Glomerular visceral epithelial cell (primary cell): ENCODE measurements at regions not wholly inside any gene's neighbourhood (a gene's known extent, or its start where the extent isn't known, plus 50 kb on each side); places are given as distances from the start of the nearest gene placed in this dataset.

ENCODE experiments used
- DNase-seq: peaks from one replicate; pipeline ENCODE4 v3.0.0-alpha.2; 2016; ENCODE audit errors: extremely low spot score

- DNase-seq: no peak
Measured at GRCh38 chr2:190783513-190784263, 96.9 kb upstream of the GLS start.

DNA sequence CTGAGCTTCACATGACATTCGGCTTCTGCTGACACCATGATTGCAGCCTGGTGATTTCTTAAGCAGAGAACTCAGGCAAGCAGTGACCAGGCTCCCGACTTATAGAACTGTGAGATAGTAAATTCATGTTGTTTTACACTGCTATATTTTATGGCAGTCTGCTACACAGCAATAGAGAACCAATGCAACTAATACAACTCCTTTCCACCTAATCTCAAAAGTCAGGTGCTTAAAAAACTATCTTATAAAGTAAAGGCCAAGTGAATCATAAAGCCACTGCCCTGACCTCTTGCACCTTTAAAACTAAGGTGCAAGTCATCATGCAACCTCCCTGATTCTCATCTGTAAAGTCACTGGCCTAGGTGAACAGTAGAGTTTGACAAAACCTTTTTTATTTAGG lies 95.3 kb upstream of the GLS start:
- no peak for DNase-seq

GRCh38 chr2:190786404-190787166 lies 94.0 kb upstream of the GLS start:
- DNase-seq: no peak

- DNase-seq: no peak
Measured at GRCh38 chr2:190787743-190788235, 92.8 kb upstream of the GLS start.

DNA sequence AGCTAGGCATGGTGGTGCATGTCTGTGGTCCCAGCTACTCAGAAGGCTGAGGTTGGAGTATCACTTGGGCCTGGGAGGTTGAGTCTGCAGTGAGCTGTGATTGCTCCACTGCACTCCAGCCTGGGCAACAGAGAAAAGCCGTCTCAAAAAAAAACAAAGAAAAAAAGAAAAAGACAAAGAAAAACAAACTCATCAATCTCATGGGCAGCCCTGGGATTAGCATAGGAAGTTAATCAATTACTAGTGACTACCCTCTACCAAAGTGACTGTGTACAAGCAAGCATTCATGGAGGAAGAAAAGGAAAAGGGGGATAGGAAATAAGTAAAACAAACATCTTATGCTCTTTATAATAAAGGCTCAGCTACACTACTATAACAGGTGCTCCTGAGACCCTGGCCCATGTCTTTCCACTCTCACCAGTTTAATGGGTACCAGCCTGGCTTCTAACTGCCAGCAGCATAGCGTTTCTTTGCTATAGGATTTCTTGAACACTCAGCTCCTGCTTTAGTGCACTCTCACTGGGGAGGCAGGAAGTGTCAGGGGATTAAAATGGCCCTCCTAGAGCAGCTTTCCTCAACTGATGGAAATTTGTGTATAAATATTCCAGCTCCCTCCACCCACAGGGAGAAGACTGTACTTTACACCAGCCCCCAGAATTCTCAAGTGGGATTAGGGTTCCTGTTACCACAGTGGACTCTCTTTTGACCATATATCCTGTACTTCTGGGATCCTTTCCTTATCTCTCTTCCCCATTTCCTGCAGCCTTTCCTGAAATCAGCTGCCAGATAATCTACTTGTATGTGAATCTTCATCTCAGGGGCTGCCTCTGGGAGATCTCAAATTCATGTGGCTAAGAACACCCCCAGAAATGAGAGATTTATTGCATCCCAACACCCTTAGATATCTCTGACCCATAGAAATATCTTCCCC lies 91.3 kb upstream of the GLS start:
- peak; percentile 61 for DNase-seq

DNA sequence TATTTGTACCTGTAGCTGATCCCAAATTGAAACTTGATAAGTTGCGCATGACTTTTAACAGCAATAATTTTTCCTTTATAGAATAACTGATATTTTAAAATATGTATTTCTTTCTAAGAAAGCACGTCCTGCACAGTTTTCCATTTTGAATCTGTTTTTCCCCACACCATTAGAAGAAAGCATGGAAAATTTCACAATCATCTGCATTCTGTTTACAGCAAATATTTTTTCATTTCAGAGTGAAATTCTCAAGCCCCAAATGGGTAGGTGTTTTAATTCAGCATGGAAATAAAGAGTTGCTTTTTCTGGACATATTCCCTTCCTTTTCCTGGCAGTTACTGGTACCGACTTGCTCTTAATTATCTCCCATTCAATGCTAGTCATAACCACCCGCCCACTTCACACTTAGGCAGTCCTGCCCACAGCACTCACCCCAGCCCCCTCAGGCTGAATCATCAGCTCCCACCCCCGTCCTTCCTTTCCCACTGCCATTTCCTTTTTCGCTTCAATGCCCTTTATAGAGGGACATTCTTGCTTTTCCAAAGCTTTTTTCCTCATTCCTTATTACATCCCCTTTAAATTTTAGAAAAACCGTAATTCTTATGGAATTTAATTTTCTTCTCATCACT lies 89.2 kb upstream of the GLS start:
- DNase-seq: peak; percentile 95

GRCh38 chr2:190791976-190792575 lies 88.5 kb upstream of the GLS start:
- DNase-seq: peak; percentile 60

DNA sequence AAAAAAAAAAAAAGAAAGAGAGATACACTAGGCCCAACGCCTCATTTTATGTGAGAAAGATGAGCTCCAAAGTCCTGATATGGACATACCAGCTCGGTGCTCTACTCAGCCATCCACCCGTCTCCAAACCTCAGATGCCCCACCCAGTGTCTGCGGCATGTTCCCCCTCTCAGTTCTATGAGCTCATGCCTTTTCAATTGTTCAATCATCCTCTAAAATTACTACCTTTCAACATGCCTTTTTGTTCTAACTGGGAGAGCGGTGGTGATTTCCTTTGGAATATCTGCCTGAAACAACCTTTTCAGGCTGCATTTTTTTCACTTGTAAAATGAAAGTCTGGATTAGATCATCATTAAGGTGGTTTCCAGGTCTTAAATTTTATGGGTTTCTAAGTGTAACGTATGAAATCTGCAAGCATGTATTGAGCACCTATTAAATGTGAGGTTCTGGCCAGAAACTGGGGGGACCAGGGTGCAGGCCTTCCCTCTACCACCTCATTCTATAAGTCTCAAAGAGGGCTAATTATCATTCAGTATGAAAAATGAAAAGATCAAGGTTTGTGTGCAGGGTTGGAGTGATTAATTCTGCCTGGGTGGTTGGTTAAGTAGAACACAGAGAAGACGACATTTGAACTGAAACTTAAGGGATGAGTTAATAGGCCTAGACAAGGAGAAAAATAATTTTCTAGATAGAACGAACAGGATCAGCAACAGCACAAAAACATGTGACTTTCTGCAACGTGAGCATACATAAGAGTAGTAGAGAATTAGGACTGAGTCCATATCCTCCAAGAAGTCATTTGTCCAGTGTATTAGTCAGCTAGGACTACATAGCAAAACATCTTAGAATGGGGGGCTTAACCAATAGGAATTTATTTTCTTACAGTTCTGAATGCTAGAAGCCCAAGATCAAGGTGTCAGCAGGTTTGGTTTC lies 87.4 kb upstream of the GLS start:
- peak; percentile 97 for DNase-seq

DNA sequence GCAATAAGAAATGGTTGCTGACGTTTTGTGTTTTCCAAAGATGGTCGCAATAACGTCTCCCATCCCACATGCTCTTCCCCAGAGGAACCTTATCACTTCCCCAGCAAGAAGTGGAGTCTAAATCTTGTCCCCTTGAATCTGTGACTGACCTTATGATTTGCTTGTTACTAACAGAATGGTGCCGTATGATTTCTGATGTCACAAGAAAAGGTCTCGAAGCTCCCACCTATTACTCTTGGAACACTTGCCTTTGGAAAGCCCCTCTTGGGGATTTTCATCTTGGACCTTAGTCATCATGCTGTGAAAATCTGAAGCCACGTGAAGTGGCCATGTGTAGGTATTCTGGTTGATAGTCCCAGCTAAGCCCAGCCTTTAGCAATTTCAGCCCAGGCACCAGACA lies 86.2 kb upstream of the GLS start:
- DNase-seq: peak; percentile 48

GRCh38 chr2:190794790-190795189 lies 85.8 kb upstream of the GLS start:
- DNase-seq: no peak

DNA sequence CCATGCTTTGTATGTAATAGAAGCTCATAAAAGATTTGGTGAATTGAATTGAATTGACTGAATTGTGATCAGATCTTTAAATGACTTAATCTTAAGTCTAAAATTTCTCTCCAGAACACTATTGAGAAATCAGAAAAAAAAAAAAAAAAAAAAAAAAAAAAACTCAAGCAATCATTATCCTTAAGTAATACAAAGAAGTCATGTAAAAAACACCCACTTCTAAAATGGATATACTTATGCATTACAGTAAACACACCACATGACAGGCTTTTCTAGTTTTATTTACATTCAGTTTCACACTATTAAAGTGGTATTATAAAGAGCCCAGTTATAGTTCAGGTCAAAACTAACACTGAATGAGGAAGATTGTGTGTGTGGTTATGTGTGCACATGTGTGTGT lies 84.9 kb upstream of the GLS start:
- DNase-seq: no peak

GRCh38 chr2:190799999-190800398 lies 80.6 kb upstream of the GLS start:
- no peak for DNase-seq

DNA sequence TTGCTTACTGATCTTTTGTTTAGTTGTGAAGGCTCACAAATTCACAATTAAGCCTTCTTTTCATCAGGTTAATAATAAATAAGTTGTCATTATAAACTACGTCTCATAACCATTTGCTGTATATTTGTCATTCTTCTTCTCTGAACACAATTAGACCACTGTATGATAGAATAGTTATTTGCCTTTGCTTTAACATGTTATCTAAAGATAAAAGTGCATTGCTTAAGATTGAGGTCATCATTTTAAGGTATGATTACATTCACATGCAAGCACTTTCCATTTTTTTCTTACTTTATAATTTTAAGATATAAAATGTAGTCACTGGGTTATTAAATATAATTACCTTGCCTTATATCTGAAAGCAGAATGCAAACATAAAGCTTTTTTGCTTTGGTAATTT lies 80.1 kb upstream of the GLS start:
- DNase-seq: no peak

DNA sequence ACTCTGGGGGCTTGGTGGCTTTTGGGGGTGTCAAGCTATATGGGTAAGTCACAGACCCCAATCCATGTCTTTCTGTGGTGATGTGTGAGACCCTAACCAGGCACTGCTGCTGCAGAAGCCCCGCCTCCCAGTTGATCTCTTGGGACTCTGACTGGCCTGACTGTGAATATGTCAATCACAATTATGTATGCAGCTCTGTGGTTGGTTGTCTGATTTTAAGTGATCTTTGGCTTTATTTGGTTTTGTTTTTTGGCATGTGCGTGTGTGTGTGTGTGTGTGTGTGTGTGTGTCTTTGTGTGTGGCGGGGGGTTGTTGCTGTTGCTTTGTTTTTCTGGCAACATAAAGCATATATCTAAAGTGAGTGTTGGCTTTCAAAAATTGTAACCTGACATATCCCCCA lies 78.5 kb upstream of the GLS start:
- no peak for DNase-seq

DNA sequence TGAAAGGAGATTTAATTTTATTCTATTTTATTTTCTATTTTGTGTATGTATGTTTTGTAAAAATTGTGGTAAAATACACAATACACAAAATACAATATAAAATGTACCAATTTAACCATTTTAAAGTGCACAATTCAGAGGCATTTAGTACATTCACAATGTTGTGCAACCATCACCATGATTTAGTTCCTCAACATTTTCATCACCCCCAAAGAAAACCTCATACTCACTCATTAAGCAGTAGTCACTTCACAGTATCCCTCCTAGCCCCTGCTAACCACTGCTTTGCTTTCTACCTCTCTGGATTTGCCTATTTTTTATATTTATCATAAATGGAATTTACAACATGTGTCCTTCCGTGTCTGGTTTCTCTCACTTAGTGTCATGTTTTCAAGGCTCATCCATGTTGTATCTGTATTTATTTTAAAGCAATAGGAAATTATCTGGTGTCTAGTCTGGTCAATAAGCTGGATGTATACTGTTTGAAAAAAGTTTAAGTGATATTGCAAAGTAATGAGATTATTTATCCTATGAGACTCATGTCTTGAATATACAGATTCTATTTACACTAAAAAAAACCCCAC lies 77.9 kb upstream of the GLS start:
- no peak for DNase-seq

- DNase-seq: peak; percentile 58
Measured at GRCh38 chr2:190804182-190804795, 76.3 kb upstream of the GLS start.

DNA sequence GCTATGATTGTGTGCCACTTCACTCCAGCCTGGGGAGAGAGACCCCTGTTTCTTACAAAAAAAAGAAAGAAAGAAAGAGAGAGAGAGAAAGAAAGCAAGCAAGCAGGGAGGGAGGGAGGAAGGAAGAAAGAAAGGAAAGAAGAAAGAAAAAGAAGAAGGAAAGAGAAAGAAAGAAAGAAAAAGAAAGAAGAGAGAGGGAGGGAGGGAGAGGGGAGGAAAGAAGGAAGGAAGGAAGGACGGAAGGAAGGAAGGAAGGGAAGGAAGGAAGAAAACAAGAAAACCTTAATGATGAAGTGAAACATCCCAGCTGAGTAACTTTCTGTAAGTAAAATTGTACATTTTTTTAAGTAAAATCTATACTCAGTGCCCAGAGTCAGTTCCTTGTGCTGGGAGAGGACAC lies 75.5 kb upstream of the GLS start:
- DNase-seq: no peak

DNA sequence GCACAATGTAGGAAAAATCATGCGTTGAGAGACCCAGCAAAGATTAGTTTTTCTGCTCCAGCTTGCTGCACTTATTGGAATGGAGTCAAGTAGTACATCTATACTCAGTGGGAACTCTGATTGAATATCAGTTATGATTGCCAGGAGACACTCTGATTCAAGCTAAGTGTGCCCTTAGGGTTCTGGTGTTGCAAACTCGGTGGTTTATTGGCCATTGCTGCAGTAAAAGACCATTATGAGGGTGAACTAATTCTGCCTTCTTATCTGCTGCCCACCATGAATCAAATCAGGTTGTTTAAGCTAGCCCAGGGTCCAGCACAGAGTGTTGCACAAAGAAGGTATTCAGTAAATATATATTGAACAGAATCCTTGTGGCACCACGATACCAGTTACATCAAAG lies 74.8 kb upstream of the GLS start:
- no peak for DNase-seq

DNA sequence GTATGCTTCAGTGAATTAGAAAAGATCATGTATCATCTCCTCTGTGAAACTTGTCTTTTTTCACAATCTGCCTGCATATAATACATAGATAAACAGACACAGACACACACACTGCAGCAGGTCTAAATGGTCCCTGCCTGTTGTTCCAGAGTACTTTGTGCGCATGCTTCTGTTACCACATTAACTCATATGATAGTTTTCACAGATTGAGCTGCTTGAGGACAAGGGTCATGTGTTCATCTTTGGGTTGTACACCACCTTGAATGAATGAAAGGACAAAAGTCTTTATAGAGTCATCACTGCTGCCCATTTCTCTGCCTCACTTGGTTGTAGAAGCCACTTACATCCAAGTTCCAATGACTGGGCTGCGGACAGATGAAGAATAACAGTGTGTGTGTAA lies 72.7 kb upstream of the GLS start:
- DNase-seq: no peak
